IPS-NIHi7 (cell line): ENCODE measurements at regions not wholly inside any gene's neighbourhood (a gene's known extent, or its start where the extent isn't known, plus 50 kb on each side); places are given as distances from the start of the nearest gene placed in this dataset.

ENCODE experiments used
- DNase-seq: peaks from one replicate; pipeline ENCODE4 v3.0.0; 2012; ENCODE audit warnings: mixed read lengths; ENCODE audit errors: extremely low spot score

DNA sequence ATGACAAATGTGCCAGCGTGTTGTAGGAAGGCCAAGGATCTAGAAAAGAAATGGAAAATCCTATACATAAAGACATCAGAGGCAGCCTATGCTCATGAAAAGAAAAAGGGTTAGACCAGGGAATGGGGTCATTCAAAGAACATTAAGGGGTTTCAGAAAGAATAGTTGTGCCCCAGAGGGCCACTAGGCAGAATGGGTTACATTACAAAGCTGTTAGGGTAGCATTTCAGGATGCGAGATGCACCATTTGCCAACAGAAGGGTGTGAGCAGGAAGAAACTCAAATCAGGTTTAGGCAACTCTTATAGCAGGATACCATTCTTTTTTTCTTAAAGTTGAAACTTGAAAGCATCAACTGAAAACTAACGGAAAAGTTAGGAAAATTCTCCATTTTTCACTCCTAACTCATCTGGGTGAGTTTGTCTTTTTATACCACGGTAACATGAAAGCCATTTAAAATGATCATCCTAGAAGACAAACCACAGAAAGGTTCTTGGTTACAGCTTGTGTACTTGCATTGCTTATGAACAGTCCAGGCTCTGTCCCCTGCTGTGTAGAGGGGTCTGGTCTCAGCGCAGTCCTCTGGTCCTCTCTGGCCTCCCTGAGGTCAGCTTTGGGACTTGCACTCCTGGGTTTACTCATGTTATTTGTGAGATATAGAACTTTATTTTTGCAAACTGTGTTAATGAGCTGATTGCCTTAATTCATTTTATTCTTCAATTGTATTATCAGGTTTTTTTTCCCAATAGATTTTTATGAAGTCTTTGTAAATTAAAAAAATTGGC is 209.1 kb downstream of the DACT1 start:
- DNase-seq, result no peak

GRCh38 chr14:58848365-58848764 is 210.6 kb downstream of the DACT1 start:
- DNase-seq, result no peak

- no peak for DNase-seq
These were observed 211.8 kb downstream of the DACT1 start for GRCh38 chr14:58849601-58850000.

- no peak for DNase-seq
These were observed 212.2 kb downstream of the DACT1 start for GRCh38 chr14:58850011-58850410.

GRCh38 chr14:58861586-58861985 is 223.8 kb downstream of the DACT1 start:
- DNase-seq, result no peak

GRCh38 chr14:58862416-58863160 is 224.8 kb downstream of the DACT1 start:
- no peak for DNase-seq

DNA sequence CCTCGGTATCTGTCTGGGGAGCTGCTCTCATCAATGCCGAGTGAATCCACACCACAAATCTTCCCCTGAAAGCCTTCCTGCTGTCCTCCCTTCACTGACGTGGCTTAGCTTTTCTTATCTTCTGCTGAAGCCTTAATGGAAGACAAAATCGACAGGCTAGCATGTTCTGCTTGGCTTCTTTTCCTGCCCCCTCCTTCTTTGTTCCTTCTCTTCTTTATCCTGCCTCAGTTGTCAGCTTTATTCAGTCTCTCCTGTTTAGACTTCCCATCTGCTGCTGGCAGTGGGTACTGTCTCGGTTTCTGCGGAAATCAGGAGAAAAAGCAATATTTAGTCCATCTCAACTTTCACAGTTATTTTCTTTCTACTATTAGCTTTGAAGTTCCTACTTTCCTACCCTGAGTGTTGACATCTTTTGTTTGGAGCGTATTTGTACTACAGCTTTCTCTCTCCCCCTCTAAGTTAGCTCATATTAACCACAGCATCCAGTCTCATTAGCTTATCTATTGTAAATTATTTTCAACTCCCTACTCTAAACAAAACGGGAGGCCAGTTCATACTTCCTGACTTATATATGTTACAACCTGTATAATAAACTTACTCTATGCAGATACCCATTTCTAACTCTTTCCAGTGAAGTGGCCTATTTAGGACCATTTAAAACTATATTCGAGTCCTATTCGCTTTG is 226.0 kb downstream of the DACT1 start:
- no peak for DNase-seq

DNA sequence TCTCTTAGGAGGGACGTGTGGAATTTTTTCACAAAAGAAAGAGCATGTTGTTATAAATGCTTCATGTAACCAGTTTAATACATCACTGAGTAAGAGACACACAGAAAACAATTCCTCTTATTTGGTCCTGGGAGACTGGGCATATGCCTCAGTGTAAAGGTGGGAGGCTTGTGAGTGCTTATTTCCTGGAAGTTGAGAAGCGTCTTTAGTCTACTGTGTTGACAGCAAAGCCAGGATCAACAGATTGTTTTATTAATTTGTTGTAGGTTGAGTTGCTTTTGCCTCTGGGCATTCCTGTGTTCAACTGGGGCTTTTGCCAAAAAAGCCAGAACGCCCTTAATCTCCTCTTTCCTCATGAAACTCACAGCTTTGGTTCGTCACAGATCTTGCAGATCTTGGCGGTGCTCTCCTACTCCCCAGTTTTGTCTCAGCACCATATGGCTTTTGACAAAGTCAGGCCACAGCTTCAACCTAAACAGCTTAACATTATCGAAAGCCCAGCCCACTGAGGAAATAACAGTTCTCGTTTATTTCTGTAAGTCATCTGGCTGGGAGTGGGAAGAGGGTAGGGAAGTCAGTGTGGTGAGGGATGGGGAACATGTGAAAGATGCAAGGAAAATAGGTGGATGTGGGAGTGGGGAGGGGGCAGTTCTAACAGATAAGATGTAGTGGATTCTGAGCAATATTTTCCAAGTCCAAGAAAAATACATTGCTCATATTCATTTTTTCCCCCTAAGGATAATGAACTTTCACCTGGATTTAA is 227.2 kb downstream of the DACT1 start:
- no peak for DNase-seq

DNA sequence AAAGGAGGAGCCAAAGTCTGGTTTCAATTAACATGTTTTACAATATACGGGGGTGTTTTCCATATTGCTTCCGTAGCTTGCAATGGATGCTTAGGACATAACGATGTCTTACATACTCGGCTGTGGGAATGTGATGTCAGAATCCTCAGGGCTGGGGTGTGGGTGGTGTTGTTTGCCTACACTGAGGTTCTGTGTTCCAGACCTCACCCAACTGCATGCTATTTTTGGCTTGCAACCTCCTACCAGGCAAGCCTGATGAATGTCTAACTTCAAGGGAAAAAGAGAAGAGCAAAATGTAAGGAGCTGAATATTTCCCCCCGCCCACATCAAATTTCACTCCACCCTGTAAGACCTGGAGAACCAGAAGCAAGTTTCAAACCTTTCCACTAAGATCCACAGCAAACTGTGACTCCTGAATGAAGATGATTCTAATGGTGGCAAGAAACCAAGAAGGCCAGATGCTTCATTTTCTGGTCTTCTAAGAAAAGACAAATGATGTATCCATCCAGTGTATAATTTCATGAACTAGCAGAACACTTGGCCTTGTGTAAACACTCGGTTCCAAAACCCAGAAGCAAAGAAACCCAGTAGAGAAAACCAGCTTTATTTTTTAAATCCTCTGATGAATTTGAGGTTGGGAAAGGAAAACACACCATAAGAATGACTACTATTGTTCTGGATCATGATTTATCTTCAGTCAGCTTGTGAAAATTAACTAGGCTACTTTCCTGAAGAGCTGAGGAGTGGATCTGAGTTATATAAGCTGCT is 227.9 kb downstream of the DACT1 start:
- DNase-seq, result no peak

GRCh38 chr14:58866391-58866790 is 228.6 kb downstream of the DACT1 start:
- no peak for DNase-seq

- DNase-seq, result no peak
These were observed 233.2 kb downstream of the DACT1 start for GRCh38 chr14:58870961-58871360.

DNA sequence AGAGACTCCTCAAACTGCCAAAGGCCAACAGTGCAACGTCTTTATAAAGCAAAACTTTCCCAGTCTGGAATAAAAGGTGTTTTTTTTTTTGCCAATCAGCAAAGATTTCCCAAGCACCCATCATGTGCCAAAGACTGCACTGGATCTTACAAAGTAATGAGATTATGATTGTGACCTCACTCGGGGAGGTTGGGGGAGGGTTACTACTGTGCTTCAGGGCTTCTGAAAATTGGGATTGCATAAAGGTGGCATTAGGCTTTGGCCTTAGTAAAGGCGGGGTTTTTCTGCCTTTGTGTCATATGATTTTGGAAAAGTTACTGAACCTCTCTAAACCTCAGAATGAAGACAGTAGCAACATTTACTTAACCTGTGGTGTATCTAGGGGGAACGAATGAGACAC is 233.8 kb downstream of the DACT1 start:
- no peak for DNase-seq

GRCh38 chr14:58872061-58872460 is 234.3 kb downstream of the DACT1 start:
- DNase-seq, result no peak

- no peak for DNase-seq
These were observed 235.6 kb downstream of the DACT1 start for GRCh38 chr14:58873228-58873953.

GRCh38 chr14:58875613-58876012 is 237.9 kb downstream of the DACT1 start:
- DNase-seq, result no peak

DNA sequence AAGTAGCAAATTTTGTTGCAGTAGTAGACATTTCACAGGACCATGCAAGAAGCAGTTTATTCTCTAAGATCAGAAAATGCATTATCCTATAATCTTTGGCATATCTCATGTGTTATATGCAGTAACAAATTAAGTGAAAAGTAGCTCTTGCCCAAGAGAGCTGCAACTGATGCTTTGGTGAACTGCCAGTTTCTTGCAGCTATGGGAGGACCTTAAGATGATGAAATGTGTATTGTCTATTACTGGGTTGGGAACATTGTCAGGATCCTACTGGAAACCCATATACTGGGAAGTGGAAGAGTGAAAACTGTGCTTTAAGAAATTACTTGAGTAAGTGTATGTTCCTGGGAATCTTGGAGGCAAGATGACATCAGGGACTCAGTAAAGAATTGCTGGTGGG is 238.8 kb downstream of the DACT1 start:
- no peak for DNase-seq

- DNase-seq, result peak; percentile 16
These were observed 240.8 kb downstream of the DACT1 start for GRCh38 chr14:58878439-58879139.

- DNase-seq, result no peak
These were observed 243.7 kb downstream of the DACT1 start for GRCh38 chr14:58881433-58881832.

- DNase-seq, result no peak
These were observed 244.8 kb downstream of the DACT1 start for GRCh38 chr14:58882577-58883018.

DNA sequence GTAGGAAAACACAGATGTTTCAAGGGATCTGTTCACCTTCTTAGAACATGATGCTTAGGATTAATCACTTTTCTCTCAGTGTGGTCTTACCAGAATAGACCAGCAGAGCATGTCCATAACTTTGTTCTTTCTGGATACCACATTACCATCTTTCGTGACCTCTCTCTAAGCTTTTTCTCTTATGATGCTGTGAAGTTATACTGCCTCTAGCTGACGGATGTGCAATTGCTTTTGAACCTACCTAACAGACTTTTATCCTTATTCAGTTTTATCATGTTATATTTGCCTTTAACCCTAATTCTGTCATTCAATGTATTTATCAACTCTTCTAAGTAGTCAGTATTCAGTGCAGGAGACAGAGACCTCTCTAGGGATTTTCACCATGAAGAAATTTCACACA is 246.7 kb downstream of the DACT1 start:
- DNase-seq, result no peak
